ENCODE measurements at regions not wholly inside any gene's neighbourhood (a gene's known extent, or its start where the extent isn't known, plus 50 kb on each side); places are given as distances from the start of the nearest gene placed in this dataset.
"Not testable (repeated sequence)": the region's sequence is repeated elsewhere in the genome, so short reads cannot be mapped to it uniquely, and the experiment has no call there.

DNA sequence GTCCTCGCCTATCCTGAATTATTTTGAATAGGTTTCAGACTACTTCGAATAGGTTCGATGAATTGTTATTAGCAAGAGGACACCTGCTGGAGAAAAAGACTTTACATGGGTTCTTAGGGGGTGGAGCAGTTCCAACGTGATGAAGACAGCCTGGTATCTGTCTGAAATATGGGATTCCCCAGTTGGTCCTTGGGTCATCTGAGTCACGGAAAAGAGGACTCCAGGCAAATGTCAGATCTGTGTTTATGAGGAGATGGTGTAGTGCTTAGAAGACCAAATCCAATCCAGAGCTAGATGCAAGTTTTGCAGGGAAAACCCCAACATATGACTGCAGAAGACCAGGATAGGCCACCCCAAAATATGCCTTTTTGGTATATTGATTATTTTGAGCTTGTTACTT is 98.9 kb upstream of the IGSF10 start:
- intact Hi-C loops (cut with DNase I): no loop called here
- no peak for DNase-seq (ENCODE audit: low spot score)

DNA sequence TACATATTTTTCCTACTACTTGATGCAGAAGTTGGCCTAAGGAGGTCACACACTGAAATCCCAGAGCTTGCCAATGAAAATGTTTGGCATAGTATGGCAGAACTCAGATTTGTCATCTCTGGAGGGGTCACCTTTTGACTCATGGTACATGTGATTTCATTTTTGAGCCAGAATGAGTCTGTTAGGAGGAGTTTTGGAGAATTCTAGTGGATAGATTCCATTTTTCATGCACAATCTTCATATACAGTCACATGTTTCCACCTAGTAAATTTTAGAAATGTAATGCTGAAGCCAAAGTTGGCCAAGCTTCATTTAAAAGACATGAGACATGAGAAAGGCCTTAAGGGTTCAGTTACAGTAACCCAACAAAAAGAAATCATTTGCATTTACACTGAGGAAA is 97.8 kb upstream of the IGSF10 start:
- intact Hi-C loops (cut with DNase I): no loop called here
- no peak for DNase-seq (ENCODE audit: low spot score)

DNA sequence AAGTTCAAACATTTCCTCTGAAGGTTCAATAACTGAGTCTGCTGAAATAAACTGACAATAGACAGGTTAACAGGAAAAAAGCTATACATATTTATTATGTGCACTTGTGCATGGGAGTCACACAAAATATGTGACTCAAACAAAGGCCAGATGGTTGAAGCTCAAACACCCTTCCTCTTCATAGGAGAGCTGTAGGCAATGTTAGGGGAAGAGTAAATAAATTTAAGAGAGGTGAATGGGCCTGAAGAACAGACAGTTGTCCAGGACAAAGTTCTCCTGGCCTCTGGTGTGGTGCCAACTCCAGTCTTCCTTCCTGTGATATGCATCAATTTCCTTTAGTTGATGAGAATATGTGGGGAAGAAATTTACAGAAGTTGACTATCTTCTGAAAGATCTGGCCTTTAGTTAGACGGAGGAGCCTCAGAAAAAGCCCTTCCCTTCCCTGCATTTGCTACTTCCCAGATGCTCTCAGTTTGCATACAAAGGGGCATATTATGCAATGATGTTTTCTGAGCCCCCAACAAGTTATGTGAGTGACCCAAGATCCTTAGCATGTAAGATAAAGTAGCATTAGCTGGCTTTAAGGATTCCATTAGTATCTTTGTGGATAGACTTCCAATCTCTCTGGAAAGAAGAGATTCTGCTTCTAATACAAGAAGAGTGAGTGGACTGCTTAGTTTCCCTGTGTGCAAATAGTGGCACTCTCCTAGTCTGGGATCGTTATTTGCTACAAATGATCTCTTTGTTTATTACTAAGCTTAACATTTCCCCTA is 96.4 kb upstream of the IGSF10 start:
- no peak for DNase-seq (ENCODE audit: low spot score)
- intact Hi-C loops (cut with DNase I): no loop called here

DNA sequence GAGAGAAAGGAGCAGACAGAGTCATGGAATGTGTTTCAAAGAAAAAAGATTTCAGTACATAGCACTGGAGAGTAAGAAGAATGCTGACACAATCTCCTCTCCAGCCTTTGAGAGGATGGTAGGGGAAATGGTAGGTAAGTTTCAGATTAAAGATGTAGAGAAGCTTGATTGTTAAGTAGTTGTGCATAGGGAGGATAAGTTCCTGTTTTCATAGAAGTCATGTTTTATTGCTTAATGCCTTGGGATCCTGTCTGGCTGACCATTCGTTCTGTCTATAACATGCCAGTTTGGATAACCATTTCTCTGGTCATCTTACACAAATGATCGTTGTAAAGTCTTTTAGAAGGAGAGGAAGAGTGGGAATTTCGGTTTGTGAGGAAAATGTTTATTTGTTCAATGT is 95.7 kb upstream of the IGSF10 start:
- intact Hi-C loops (cut with DNase I): no loop called here
- DNase-seq (ENCODE audit: low spot score): no peak

DNA sequence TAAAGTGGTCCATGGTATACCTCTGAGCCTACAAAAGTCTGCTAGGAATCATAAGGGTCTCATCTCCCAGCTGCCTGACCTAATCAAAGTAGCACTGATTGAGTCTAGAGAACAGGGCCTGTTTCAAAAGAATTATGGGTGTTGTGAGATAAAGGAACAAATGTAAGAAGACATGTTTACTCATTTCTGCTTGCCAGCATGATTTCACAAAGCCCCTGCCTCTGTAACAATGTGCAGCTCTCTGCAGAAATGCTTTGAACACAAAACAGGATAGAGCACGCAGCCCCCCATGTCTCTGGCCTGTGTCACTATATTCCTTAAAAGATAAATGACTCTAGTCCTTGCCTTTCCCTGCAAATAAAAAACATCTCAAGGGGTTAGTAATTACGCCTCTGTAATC is 94.7 kb upstream of the IGSF10 start:
- DNase-seq (ENCODE audit: low spot score): no peak
- intact Hi-C loops (cut with DNase I): no loop called here

DNA sequence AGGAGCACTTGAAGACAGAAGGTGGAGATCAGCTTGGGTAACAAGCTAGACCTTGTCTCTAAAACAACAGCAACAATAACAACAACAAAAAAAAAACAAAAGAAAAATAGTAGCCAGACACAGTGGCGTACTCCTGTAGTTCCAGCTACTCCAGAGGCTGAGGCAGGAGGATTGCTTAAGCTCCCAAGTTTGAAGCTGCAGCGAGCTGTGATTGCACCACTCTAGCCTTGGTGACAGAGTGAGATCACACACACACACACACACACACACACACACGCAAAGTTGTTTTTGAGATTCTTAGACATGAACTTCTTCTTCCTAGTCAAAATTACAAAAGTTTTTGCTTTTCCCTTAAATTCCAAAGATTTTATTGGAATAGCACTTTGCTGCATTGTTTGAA is 93.0 kb upstream of the IGSF10 start:
- intact Hi-C loops (cut with DNase I): no loop called here
- no peak for DNase-seq (ENCODE audit: low spot score)

DNA sequence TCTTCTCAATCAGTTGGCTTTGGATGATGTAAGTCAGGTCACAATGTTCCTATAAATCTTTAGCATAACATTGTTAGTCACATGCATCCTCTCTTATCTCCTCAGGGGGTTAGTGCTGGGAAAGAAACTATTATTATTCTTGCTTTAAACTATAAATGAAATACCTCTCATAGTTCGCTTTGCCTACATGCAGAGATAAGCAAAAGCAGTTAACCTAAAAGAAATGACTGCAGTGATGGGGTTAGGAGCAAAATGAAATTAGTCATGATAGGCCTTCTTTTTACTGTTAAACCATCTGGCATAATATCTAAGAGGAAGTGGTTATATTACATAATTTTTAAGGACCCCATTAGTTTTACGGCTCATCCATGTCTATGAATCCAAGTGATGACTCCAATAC is 91.7 kb upstream of the IGSF10 start:
- no peak for DNase-seq (ENCODE audit: low spot score)

DNA sequence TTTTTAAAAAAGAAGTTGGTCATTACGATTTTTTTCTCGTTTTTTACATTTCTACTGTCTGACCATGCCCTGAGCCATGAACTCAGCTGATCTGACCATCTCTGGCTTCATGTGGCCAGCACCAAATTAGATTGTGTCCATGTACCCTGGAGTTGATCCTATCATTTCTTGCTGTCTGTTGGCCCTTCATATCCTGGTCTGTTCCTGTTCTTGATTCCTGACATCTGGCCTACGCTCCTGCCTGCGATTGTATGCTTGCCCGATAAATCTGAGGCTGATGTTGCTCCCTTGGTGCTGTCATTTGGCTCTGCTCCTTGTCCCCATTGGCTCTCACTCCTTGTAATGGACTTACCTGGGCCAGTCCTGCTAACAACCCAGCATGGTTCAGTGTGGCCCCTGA is 89.8 kb upstream of the IGSF10 start:
- intact Hi-C loops (cut with DNase I): no loop called here

More for the DNA sequence above, 91.7 kb upstream of the IGSF10 start:
- intact Hi-C loops (cut with DNase I): no loop called here

DNA sequence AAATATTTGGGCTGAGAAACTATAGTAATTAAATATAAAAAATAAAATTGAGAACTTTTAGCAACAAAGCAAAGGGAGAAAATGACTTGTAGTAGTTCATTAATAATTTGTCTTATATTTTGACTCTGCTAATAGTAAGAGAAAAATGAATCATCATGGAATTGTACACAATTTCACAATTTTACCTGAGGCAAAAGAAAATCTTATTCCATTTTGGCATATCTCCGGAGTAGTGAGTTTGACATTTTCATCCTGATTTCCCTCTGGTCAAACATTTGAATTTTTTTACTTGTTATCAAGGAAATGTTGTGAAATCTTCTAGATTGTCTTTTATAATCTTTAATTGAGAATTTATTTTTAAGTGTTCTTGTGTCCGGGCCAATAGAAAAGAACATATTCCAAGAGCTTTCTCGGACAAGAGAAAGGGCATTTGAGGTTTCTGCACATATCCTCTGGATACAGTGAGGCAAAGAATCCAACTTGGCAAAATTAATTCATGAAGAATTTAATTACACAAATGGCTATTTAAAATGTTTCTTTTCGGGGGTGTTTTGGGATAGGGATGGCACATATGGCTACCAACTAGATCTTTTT is 89.3 kb upstream of the IGSF10 start:
- intact Hi-C loops (cut with DNase I): no loop called here
- no peak for DNase-seq (ENCODE audit: low spot score)

More for the DNA sequence above, 89.8 kb upstream of the IGSF10 start:
- DNase-seq (ENCODE audit: low spot score): no peak

DNA sequence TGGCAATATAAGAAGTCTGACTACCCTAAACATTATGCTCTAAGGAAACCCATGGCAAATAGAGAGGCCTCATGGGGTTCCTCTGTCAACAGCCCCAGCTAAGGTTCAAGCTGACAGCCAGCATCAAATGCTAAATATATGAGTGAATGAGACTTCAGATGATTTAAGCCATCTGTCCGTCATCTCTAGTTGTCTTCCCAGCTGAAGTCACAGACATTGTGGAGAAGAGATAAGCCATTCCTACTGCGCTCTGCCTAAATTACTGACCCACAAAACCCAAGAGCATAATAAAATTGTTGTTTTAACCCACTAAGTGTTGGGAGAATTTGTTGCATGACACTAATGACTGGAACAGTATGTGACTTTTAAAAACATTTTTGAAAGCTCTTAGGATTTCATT is 87.3 kb upstream of the IGSF10 start:
- DNase-seq (ENCODE audit: low spot score): no peak
- intact Hi-C loops (cut with DNase I): no loop called here

DNA sequence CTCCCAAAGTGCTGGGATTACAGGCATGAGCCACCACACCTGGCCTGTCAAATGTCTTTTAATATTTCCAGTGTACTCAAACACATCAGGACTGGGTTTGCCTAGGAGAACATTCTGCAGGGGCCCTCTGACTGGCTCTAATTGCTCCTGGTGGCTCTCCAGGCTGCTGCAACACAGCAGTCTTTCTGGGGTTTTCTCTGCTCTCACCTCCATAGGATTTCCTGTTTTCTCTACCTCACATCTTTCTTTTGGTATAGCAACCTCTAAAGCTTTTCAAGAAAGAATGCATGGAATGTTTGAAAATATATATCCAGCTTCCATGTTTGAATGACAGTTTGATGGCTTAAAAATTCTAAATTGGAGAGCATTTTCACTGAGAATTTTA is 83.3 kb upstream of the IGSF10 start:
- intact Hi-C loops (cut with DNase I): no loop called here
- no peak for DNase-seq (ENCODE audit: low spot score)

DNA sequence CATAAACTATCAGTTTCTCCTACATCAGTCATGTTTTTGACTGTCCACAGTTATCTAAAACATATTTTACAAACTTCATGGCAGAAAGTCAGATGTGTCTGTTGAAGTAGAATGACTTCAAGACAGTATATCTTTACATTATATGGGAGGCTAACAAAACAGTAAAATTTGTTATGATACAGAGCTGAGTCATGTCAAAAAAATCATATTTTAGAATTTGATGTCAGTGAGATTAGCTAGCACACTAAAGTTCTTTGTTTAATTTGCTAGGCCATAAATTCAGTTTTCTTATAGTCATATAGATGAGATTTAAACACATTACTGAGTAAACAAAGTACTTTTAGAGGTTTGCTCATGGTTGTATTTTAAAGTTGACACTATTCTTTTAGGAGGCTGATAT is 80.3 kb upstream of the IGSF10 start:
- intact Hi-C loops (cut with DNase I): no loop called here

DNA sequence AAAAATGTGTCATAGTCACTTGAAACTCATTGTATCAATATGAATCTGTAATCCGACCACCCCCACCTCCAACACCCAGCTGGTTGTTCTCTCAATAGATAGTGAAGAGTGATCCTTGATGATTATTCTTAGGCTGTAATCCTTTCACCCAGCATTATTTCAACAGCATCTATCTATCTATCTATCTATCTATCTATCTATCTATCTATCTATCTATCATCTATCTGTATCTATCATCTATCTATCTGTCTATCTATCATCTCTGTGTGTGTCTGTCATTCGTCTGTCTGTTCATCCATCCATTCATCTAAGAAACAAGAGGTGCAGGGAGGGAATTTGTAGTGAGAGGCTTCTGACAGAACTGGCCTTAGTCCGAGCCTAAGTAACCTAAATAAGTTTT is 78.7 kb upstream of the IGSF10 start:
- DNase-seq (ENCODE audit: low spot score): no peak
- intact Hi-C loops (cut with DNase I): no loop called here

More for the DNA sequence above, 80.3 kb upstream of the IGSF10 start:
- DNase-seq (ENCODE audit: low spot score): no peak

DNA sequence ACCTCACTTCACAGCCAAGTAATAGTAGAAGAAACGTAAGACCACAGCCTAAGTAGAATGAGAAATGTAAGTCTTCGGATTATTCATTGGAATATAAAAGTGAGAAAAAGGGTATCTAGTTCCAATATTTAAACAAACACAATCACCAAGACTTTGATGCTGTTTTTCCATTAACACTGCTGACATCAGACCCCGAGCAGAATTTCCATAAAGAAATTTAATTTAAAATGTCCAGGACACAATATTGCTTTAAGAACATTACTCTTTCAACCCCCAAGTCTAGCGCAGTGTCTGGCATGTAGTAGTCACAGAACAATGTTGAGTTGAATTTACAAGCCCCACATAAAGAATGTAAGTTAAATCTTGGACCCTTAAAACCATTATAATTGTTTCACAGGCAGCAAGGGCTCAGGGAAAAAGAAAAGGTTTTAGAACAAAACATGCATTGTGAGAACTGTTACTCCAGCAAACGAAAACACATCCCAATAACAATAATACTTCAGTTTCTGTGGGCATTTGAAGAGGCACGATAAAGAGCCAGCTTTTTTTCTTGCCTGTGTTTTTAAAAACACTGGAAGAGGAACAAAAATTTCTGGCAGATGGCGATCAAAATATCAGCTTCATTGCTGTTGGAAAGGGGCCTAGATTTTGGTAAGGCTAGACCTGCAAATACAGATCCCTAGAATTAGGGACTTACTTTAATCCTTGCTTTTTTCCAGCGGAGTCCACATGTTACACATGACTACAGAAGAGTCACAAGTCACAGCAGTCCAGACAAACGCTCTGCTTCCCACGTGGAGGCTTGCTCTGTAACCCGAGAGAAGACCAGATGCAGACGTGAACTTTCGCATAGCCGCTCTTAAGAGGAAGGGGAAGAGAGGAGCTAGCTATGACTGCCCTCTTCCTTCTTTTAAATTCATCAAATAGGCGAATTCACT is 77.9 kb upstream of the IGSF10 start:
- intact Hi-C loops (cut with DNase I): no loop called here
- no peak for DNase-seq (ENCODE audit: low spot score)

DNA sequence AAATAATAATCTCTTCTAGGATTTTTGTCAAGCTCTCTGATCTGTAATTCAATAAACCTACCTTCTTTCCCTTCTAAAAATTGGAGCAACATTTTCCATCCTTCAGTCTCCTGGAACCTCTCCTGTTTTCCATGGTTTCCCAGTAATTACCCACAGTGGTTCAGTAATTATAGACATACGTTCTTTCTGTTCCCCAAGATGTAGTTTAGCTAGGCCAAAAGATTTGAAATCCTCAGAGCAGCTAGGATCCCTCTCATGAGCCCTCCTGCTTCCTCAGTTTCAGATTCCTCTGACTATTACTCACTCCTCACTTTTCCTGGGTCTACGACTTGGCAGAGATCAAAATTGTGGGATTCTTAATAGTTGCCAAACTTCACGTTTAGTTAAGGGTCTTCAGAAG is 76.9 kb upstream of the IGSF10 start:
- intact Hi-C loops (cut with DNase I): no loop called here
- no peak for DNase-seq (ENCODE audit: low spot score)

DNA sequence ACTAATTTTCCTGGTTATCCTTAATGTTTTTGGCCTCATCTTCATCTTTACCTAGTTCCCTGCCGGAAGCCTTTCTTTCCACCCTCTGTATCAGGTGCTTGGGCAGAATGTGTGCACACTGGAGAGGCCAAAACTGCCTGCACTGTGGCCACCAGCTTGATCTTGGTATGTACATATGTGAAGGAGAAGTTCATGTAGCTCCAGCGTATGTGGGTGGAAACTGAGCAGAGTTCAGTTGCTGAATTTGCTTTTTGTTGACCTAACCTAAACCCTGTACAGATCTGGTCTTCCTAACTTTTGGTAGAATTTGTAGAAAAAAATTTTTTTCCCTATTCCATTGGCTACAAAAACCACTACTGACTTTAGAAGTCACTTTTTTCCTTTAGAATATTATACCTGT is 65.9 kb upstream of the IGSF10 start:
- intact Hi-C loops (cut with DNase I): no loop called here
- no peak for DNase-seq (ENCODE audit: low spot score)

DNA sequence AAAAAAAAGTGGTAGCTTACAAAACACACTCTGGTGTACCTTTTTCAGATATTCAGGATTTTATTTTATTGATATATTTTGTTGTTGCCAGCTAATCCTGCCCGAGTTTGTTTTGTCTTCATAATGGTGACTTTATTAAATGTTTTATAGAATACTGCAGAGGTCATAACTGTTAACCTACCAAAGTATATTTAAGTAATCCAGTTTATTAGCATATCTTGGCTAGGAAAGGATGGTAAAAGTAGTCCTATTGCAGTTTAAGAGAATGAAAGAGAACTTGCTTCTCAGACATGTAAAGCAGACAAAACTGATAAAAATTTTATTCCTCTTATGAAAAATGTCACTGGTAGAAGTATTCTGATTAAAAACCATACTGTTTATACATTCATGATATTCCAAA is 59.2 kb upstream of the IGSF10 start:
- no peak for DNase-seq (ENCODE audit: low spot score)
- intact Hi-C loops (cut with DNase I): no loop called here

DNA sequence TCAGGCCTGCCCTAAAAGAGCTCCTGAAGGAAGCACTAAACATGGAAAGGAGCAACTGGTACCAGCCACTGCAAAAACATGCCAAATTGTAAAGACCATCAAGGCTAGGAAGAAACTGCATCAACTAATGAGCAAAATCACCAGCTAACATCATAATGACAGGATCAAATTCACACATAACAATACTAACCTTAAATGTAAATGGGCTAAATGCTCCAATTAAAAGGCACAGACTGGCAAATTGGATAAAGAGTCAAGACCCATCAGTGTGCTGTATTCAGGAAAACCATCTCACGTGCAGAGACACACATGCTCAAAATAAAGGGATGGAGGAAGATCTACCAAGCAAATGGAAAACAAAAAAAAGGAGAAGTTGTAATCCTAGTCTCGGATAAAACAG is 50.6 kb upstream of the IGSF10 start:
- intact Hi-C loops (cut with DNase I); DNase-seq (ENCODE audit: low spot score): not testable (repeated sequence)

Measured in posterior vena cava (tissue), 2 donors.